ENCODE measurements at regions not wholly inside any gene's neighbourhood (a gene's known extent, or its start where the extent isn't known, plus 50 kb on each side); places are given as distances from the start of the nearest gene placed in this dataset.
"Not testable (repeated sequence)": the region's sequence is repeated elsewhere in the genome, so short reads cannot be mapped to it uniquely, and the experiment has no call there.

- H3K27me3 ChIP-seq; H3K4me3 ChIP-seq; H3K4me1 ChIP-seq (ENCODE audit: insufficient read depth); intact Hi-C loops (cut with DNase I); H3K27ac ChIP-seq; H3K36me3 ChIP-seq; DNase-seq; H3K9me3 ChIP-seq: not testable (repeated sequence)
- 8 to 39% (median 27%) methylated on average over 3 of the region's 3 CpGs for WGBS, 3 donors
Observed at GRCh38 chr19:21668072-21668773, 99.2 kb downstream of the ZNF100 start.

GRCh38 chr19:21655540-21656126 lies 111.7 kb downstream of the ZNF100 start:
- no peaks in the 10 kb centered on the region for H3K4me1 ChIP-seq (ENCODE audit: insufficient read depth)
- WGBS, 3 donors, result 65 to 89% (median 69%) methylated on average over 3 of the region's 3 CpGs
- no peaks in the 10 kb centered on the region for H3K27me3 ChIP-seq
- intact Hi-C loops (cut with DNase I), result no loop called here
- no peaks in the 10 kb centered on the region for H3K9me3 ChIP-seq
- no peak for DNase-seq
- TF ChIP-seq EP300 (IDR thresholded peaks at IDR 0.05) (no peak), CTCF (IDR thresholded peaks at IDR 0.05) (no peak), POLR2A (IDR thresholded peaks at IDR 0.05) (no peak)
- no peaks in the 10 kb centered on the region for H3K36me3 ChIP-seq
- H3K27ac ChIP-seq, result no peak overlapping the region
- no peak overlapping the region for H3K4me3 ChIP-seq

GRCh38 chr19:21651478-21651877 lies 115.9 kb downstream of the ZNF100 start:
- H3K4me1 ChIP-seq (ENCODE audit: insufficient read depth); H3K4me3 ChIP-seq; H3K9me3 ChIP-seq; DNase-seq; intact Hi-C loops (cut with DNase I); H3K27me3 ChIP-seq; H3K27ac ChIP-seq; H3K36me3 ChIP-seq: not testable (repeated sequence)
- 49 to 72% (median 54%) methylated on average over 3 of the region's 3 CpGs for WGBS, 3 donors

GRCh38 chr19:21638776-21639175 lies 128.6 kb downstream of the ZNF100 start:
- Histone ChIP-seq H3K36me3 (no peaks in the 10 kb centered on the region), H3K4me1 (ENCODE audit: insufficient read depth) (no peaks in the 10 kb centered on the region), H3K27ac (no peak overlapping the region), H3K4me3 (no peak overlapping the region), H3K9me3 (no peaks in the 10 kb centered on the region), H3K27me3 (no peaks in the 10 kb centered on the region)
- WGBS, 3 donors, result 74 to 87% (median 82%) methylated on average over 1 of the region's 1 CpG
- intact Hi-C loops (cut with DNase I), result no loop called here
- no peak for DNase-seq
- TF ChIP-seq POLR2A (IDR thresholded peaks at IDR 0.05) (no peak), CTCF (IDR thresholded peaks at IDR 0.05) (no peak), EP300 (IDR thresholded peaks at IDR 0.05) (no peak)

- TF ChIP-seq EP300 (IDR thresholded peaks at IDR 0.05), result no peak
- no peak for TF ChIP-seq CTCF (IDR thresholded peaks at IDR 0.05)
- TF ChIP-seq POLR2A (IDR thresholded peaks at IDR 0.05), result no peak
- intact Hi-C loops (cut with DNase I), result no loop called here
Observed at GRCh38 chr19:21626924-21627697, 121.7 kb downstream of the ZNF429 start.

More at GRCh38 chr19:21626924-21627697, 121.7 kb downstream of the ZNF429 start:
- Histone ChIP-seq H3K36me3 (no peaks in the 10 kb centered on the region), H3K4me1 (ENCODE audit: insufficient read depth) (no peaks in the 10 kb centered on the region), H3K9me3 (no peaks in the 10 kb centered on the region), H3K27me3 (no peaks in the 10 kb centered on the region), H3K27ac (no peak overlapping the region), H3K4me3 (no peak overlapping the region)
- DNase-seq, result no peak
- 67 to 84% (median 77%) methylated on average over 8 of the region's 8 CpGs for WGBS, 3 donors
